ENCODE measurements at regions not wholly inside any gene's neighbourhood (a gene's known extent, or its start where the extent isn't known, plus 50 kb on each side); places are given as distances from the start of the nearest gene placed in this dataset.

DNA sequence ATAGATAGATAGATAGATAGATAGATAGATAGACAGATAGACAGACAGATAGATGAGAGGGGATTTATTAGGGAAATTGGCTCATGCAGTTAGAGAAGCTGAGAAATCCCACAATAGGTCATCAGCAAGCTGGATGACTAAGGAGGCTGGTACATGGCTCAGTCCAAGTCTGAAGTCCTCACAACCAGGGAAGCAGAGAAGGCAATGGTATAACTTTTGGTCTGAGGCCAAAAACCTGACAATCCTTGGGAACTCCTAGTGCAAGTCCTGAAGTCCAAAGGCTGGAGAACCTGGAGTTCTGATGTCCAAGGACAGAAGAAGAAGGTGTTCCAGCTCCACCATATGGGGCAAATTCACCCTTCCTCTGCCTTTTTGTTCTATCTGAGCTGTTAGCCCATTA is 517.6 kb upstream of the ATP2B1 start:
- Histone ChIP-seq H3F3A (ENCODE audit: insufficient read depth, low read length) (no peaks in the 10 kb centered on the region), H3K36me3 (replicated peaks; ENCODE audit: insufficient read depth, low read length) (no peaks in the 10 kb centered on the region), H3K9me2 (replicated peaks; ENCODE audit: insufficient read depth, low read length) (no peaks in the 10 kb centered on the region), H3K9me3 (replicated peaks; ENCODE audit: insufficient read depth, low read length) (no peaks in the 10 kb centered on the region), H2AFZ (ENCODE audit: low read length) (no peak overlapping the region), H3K4me3 (ENCODE audit: low read length) (no peak overlapping the region), H3K79me2 (ENCODE audit: low read length) (no peaks in the 10 kb centered on the region), H3K27ac (ENCODE audit: low read length) (no peak overlapping the region), H3K4me2 (ENCODE audit: low read depth, low read length) (no peak overlapping the region), H4K20me1 (ENCODE audit: insufficient read depth, low read length) (no peaks in the 10 kb centered on the region), H3K4me1 (ENCODE audit: low read length) (no peaks in the 10 kb centered on the region), H3K27me3 (replicated peaks; ENCODE audit: insufficient read depth, low read length) (no peaks in the 10 kb centered on the region), H3K9ac (ENCODE audit: low read length) (no peak overlapping the region)
- TF ChIP-seq, protein P1, sequence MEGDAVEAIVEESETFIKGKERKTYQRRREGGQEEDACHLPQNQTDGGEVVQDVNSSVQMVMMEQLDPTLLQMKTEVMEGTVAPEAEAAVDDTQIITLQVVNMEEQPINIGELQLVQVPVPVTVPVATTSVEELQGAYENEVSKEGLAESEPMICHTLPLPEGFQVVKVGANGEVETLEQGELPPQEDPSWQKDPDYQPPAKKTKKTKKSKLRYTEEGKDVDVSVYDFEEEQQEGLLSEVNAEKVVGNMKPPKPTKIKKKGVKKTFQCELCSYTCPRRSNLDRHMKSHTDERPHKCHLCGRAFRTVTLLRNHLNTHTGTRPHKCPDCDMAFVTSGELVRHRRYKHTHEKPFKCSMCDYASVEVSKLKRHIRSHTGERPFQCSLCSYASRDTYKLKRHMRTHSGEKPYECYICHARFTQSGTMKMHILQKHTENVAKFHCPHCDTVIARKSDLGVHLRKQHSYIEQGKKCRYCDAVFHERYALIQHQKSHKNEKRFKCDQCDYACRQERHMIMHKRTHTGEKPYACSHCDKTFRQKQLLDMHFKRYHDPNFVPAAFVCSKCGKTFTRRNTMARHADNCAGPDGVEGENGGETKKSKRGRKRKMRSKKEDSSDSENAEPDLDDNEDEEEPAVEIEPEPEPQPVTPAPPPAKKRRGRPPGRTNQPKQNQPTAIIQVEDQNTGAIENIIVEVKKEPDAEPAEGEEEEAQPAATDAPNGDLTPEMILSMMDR (IDR thresholded peaks at IDR 0.05; ENCODE audit: low read length): no peak
- TF ChIP-seq EZH2 (optimal IDR thresholded peaks at IDR 0.05; ENCODE audit: low read depth, low read length): no peak
- no peak for TF ChIP-seq EZH2phosphoT487 (IDR thresholded peaks at IDR 0.05; ENCODE audit: low read length)
- no peak for DNase-seq

DNA sequence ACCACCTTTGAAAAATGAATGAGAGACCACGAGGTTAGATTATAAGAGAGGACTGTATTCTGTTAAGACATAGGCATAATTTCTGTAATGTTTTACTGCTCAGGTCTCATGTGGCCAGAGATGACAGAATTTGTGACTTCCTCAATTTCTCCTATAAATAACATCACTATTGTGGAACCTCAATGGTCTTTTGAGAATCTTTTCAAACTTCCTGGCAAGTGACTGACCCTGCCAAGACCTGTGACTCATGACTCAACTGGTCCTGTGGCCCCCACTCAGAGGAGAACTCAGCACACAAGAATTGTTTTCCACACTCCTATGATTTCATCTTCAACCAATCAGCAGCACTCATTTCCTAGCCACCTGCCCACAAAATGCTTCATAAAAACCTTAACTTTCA is 508.2 kb upstream of the ATP2B1 start:
- Histone ChIP-seq H3K27me3 (replicated peaks; ENCODE audit: insufficient read depth, low read length) (no peaks in the 10 kb centered on the region), H2AFZ (ENCODE audit: low read length) (no peak overlapping the region), H3K79me2 (ENCODE audit: low read length) (no peaks in the 10 kb centered on the region), H3K4me3 (ENCODE audit: low read length) (no peak overlapping the region), H3F3A (ENCODE audit: insufficient read depth, low read length) (no peaks in the 10 kb centered on the region), H3K4me1 (ENCODE audit: low read length) (no peaks in the 10 kb centered on the region), H3K27ac (ENCODE audit: low read length) (no peak overlapping the region), H3K9ac (ENCODE audit: low read length) (no peak overlapping the region), H3K4me2 (ENCODE audit: low read depth, low read length) (no peak overlapping the region), H4K20me1 (ENCODE audit: insufficient read depth, low read length) (no peaks in the 10 kb centered on the region), H3K36me3 (replicated peaks; ENCODE audit: insufficient read depth, low read length) (no peaks in the 10 kb centered on the region), H3K9me2 (replicated peaks; ENCODE audit: insufficient read depth, low read length) (no peaks in the 10 kb centered on the region), H3K9me3 (replicated peaks; ENCODE audit: insufficient read depth, low read length) (no peaks in the 10 kb centered on the region)
- TF ChIP-seq, protein P1 (IDR thresholded peaks at IDR 0.05; ENCODE audit: low read length): no peak
- TF ChIP-seq EZH2 (optimal IDR thresholded peaks at IDR 0.05; ENCODE audit: low read depth, low read length): no peak
- no peak for TF ChIP-seq EZH2phosphoT487 (IDR thresholded peaks at IDR 0.05; ENCODE audit: low read length)
- DNase-seq: no peak

DNA sequence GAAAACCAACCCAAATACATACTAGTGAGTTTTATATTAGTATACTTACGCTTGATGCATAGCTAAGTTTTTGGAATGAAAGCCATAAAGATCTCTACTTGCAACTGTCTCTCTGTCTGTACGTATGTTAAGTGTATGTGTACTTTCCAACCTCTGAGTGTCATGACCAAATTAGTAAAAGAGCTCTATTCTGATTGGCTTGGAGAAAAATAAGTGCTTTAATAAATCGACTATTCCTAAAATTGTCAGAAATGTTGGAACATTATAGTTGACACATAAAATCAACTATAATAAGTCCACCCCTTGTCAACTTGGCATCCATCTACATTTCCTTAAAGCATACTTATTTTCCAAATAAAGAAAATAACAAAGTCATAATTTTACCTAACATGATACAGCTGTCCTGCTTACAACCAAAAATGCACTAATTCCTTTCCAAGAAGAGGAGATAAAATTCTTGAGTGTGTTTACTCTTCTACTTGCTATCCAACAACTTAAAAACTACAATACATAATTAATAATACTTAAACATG is 507.4 kb upstream of the ATP2B1 start:
- no peak for DNase-seq
- Histone ChIP-seq H3K36me3 (replicated peaks; ENCODE audit: insufficient read depth, low read length) (no peaks in the 10 kb centered on the region), H3K4me1 (ENCODE audit: low read length) (no peaks in the 10 kb centered on the region), H3K9me3 (replicated peaks; ENCODE audit: insufficient read depth, low read length) (no peaks in the 10 kb centered on the region), H4K20me1 (ENCODE audit: insufficient read depth, low read length) (no peaks in the 10 kb centered on the region), H3K27me3 (replicated peaks; ENCODE audit: insufficient read depth, low read length) (no peaks in the 10 kb centered on the region), H3K9me2 (replicated peaks; ENCODE audit: insufficient read depth, low read length) (no peaks in the 10 kb centered on the region), H2AFZ (ENCODE audit: low read length) (no peak overlapping the region), H3K79me2 (ENCODE audit: low read length) (no peaks in the 10 kb centered on the region), H3K4me3 (ENCODE audit: low read length) (no peak overlapping the region), H3K27ac (ENCODE audit: low read length) (no peak overlapping the region), H3K4me2 (ENCODE audit: low read depth, low read length) (no peak overlapping the region), H3F3A (ENCODE audit: insufficient read depth, low read length) (no peaks in the 10 kb centered on the region), H3K9ac (ENCODE audit: low read length) (no peak overlapping the region)
- TF ChIP-seq, protein P1 (IDR thresholded peaks at IDR 0.05; ENCODE audit: low read length): no peak
- TF ChIP-seq EZH2 (optimal IDR thresholded peaks at IDR 0.05; ENCODE audit: low read depth, low read length): no peak
